ENCODE measurements at regions not wholly inside any gene's neighbourhood (a gene's known extent, or its start where the extent isn't known, plus 50 kb on each side); places are given as distances from the start of the nearest gene placed in this dataset.

DNA sequence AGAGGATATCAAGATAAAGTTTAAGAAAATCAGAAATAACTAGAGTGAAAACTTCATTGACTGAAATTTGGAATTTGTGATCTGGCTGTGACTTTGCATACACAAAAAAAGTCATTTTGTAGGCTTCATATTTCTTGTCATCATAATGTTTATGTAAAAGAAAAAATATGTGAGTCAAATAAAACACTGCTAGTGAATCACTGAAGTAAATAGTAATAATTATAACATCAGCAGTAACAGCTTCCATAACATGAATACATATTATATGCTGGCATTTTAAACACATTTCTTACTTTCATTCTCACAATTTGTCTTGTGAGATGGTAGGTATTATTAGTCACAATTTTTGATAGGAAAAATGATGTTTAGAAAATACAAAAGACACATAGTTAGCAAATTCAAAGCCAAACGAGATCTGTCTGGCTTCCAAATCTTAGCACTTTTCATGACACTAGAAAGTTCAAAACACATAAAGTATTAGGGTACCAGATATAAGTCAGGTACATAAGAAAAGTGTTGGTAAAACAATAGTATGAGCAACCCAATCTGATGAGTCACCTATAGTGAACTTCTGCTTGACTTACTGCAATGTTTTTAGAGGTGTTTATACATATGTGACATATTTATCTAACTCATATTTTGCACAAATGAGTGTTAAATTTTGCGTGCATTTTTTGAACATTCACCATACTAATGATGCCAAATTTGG lies 241.0 kb upstream of the SNX7 start (continued):
- TF ChIP-seq ZNF785 (tag by site-specific recombination; IDR thresholded peaks at IDR 0.05) (no peak), ZNF132 (tag by site-specific recombination; IDR thresholded peaks at IDR 0.05; ENCODE audit: borderline replicate concordance) (no peak)
- TF ChIP-seq, protein P1, sequence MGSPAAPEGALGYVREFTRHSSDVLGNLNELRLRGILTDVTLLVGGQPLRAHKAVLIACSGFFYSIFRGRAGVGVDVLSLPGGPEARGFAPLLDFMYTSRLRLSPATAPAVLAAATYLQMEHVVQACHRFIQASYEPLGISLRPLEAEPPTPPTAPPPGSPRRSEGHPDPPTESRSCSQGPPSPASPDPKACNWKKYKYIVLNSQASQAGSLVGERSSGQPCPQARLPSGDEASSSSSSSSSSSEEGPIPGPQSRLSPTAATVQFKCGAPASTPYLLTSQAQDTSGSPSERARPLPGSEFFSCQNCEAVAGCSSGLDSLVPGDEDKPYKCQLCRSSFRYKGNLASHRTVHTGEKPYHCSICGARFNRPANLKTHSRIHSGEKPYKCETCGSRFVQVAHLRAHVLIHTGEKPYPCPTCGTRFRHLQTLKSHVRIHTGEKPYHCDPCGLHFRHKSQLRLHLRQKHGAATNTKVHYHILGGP (tag by site-specific recombination; IDR thresholded peaks at IDR 0.05) = no peak

DNA sequence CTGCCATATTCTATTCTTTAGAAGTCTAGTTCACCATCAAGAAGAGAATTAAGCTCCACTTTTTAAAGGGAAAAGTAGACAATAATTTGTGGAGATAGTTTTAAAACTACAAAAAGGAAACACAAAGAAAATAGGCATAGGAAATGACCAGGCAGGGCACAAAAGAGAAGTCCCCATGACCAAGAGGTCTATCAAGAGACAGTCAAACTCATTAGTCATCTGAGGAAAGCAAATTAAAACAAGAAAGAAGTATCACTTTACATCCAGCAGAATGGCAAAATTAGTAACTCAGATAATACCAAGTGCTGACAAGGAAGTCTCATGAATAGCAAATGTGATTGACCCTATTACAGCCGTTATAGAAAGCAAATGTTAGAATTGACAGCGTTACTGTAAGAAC lies 243.7 kb upstream of the SNX7 start:
- Histone ChIP-seq H3K4me1 (ENCODE audit: control insufficient read depth, insufficient read depth, low read length) (no peaks in the 10 kb centered on the region), H3K9me3 (ENCODE audit: control insufficient read depth, insufficient read depth, low read depth, low read length) (no peaks in the 10 kb centered on the region), H3K36me3 (ENCODE audit: control insufficient read depth in 2 of 2, insufficient read depth in 1 of 2, low read length in 2 of 2) (no peaks in the 10 kb centered on the region), H3K4me3 (ENCODE audit: low read depth, low read length) (no peak overlapping the region), H3K27ac (ENCODE audit: extremely low read depth, low read depth, low read length) (no peak overlapping the region)
- ChIA-PET POLR2A (no interaction called here), CTCF (no interaction called here)
- TF ChIP-seq ZNF132 (tag by site-specific recombination; IDR thresholded peaks at IDR 0.05; ENCODE audit: borderline replicate concordance) (no peak), EGR2 (tag by site-specific recombination; IDR thresholded peaks at IDR 0.05; ENCODE audit: low read depth) (no peak), ZNF169 (tag by site-specific recombination; IDR thresholded peaks at IDR 0.05) (no peak), ZNF660 (tag by site-specific recombination; IDR thresholded peaks at IDR 0.05) (no peak), ZNF112 (tag by site-specific recombination; IDR thresholded peaks at IDR 0.05) (no peak), GFI1B (tag by site-specific recombination; IDR thresholded peaks at IDR 0.05) (no peak), ZNF561 (tag by site-specific recombination; IDR thresholded peaks at IDR 0.05; ENCODE audit: borderline replicate concordance) (no peak)
- TF ChIP-seq, protein P2, sequence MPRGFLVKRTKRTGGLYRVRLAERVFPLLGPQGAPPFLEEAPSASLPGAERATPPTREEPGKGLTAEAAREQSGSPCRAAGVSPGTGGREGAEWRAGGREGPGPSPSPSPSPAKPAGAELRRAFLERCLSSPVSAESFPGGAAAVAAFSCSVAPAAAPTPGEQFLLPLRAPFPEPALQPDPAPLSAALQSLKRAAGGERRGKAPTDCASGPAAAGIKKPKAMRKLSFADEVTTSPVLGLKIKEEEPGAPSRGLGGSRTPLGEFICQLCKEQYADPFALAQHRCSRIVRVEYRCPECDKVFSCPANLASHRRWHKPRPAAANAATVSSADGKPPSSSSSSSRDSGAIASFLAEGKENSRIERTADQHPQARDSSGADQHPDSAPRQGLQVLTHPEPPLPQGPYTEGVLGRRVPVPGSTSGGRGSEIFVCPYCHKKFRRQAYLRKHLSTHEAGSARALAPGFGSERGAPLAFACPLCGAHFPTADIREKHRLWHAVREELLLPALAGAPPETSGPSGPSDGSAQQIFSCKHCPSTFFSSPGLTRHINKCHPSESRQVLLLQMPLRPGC (tag by site-specific recombination; IDR thresholded peaks at IDR 0.05) = no peak
- TF ChIP-seq, protein P3, sequence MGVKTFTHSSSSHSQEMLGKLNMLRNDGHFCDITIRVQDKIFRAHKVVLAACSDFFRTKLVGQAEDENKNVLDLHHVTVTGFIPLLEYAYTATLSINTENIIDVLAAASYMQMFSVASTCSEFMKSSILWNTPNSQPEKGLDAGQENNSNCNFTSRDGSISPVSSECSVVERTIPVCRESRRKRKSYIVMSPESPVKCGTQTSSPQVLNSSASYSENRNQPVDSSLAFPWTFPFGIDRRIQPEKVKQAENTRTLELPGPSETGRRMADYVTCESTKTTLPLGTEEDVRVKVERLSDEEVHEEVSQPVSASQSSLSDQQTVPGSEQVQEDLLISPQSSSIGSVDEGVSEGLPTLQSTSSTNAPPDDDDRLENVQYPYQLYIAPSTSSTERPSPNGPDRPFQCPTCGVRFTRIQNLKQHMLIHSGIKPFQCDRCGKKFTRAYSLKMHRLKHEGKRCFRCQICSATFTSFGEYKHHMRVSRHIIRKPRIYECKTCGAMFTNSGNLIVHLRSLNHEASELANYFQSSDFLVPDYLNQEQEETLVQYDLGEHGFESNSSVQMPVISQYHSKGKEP (tag by site-specific recombination; IDR thresholded peaks at IDR 0.05) = no peak

DNA sequence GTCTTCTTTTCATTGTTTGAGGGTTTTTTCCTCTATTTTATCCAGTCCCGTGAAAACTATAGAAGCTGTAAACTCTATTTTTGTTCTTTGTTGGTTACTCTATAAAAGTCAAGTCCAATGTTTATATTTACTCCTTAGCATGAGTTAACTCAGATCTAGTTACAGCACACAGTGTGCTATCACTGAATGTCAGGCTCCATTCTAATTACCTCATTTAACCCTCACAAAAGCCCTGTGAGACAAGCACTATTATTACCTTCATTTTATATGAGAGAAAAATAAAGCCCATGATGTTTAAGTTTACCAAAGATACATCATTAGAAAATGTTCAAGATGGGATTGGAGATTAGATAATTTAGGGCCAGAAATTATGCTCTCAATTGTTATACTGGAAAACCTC lies 251.4 kb upstream of the SNX7 start:
- POLR2A ChIA-PET = interaction anchor here (0.7 kb wide), 1 partner anchor 16 kb away, joined by 4 read pairs; no protein-coding TSS in a partner anchor
- TF ChIP-seq ZNF585B (tag by site-specific recombination; IDR thresholded peaks at IDR 0.05) = no peak
- TF ChIP-seq ZNF548 (tag by site-specific recombination; IDR thresholded peaks at IDR 0.05) = no peak
- no peak for TF ChIP-seq ZNF221 (tag by site-specific recombination; IDR thresholded peaks at IDR 0.05; ENCODE audit: borderline replicate concordance)
- no peak for TF ChIP-seq ZNF274 (IDR thresholded peaks at IDR 0.05; ENCODE audit: low read length)
- TF ChIP-seq ZNF274 (tag by site-specific recombination; IDR thresholded peaks at IDR 0.05; ENCODE audit: borderline replicate concordance) = no peak
- TF ChIP-seq, protein P4, sequence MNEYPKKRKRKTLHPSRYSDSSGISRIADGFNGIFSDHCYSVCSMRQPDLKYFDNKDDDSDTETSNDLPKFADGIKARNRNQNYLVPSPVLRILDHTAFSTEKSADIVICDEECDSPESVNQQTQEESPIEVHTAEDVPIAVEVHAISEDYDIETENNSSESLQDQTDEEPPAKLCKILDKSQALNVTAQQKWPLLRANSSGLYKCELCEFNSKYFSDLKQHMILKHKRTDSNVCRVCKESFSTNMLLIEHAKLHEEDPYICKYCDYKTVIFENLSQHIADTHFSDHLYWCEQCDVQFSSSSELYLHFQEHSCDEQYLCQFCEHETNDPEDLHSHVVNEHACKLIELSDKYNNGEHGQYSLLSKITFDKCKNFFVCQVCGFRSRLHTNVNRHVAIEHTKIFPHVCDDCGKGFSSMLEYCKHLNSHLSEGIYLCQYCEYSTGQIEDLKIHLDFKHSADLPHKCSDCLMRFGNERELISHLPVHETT (tag by site-specific recombination; IDR thresholded peaks at IDR 0.05) = no peak
- TF ChIP-seq GFI1B (tag by site-specific recombination; IDR thresholded peaks at IDR 0.05) = no peak
- TF ChIP-seq ZNF391 (tag by site-specific recombination; IDR thresholded peaks at IDR 0.05; ENCODE audit: borderline replicate concordance, low read depth) = no peak
- TF ChIP-seq ZNF776 (tag by site-specific recombination; IDR thresholded peaks at IDR 0.05; ENCODE audit: borderline replicate concordance) = no peak
- TF ChIP-seq ZSCAN30 (tag by site-specific recombination; IDR thresholded peaks at IDR 0.05) = no peak
- no peak for TF ChIP-seq ZNF768 (tag by site-specific recombination; IDR thresholded peaks at IDR 0.05)
- no peak for TF ChIP-seq ZNF302 (tag by site-specific recombination; IDR thresholded peaks at IDR 0.05; ENCODE audit: low read depth)
- no peak for TF ChIP-seq ZFP3 (tag by site-specific recombination; IDR thresholded peaks at IDR 0.05; ENCODE audit: low read depth)
- no peak for TF ChIP-seq TCF7L2 (IDR thresholded peaks at IDR 0.05; ENCODE audit: borderline replicate concordance, low read depth, low read length)
- no peak for TF ChIP-seq RBAK (tag by site-specific recombination; IDR thresholded peaks at IDR 0.05)
- no peak for TF ChIP-seq ZNF529 (tag by site-specific recombination; IDR thresholded peaks at IDR 0.05; ENCODE audit: insufficient replicate concordance)
- TF ChIP-seq KLF8 (tag by site-specific recombination; IDR thresholded peaks at IDR 0.05) = no peak
- TF ChIP-seq GLIS1 (tag by site-specific recombination; IDR thresholded peaks at IDR 0.05) = no peak
- no peak for TF ChIP-seq ZNF23 (tag by site-specific recombination; IDR thresholded peaks at IDR 0.05; ENCODE audit: borderline replicate concordance)

More for the DNA sequence above, 251.4 kb upstream of the SNX7 start:
- CTCF ChIA-PET = no interaction called here
- H3K4me1 ChIP-seq (ENCODE audit: control insufficient read depth, insufficient read depth, low read length) = peaks cover 11% of the 10 kb centered on the region
- no peaks in the 10 kb centered on the region; the same call in 1 of the 2 replicates for H3K9me3 ChIP-seq (ENCODE audit: control insufficient read depth, insufficient read depth, low read depth, low read length)
- no peaks in the 10 kb centered on the region for H3K36me3 ChIP-seq (ENCODE audit: control insufficient read depth in 2 of 2, insufficient read depth in 1 of 2, low read length in 2 of 2)
- no peak overlapping the region for H3K27ac ChIP-seq (ENCODE audit: extremely low read depth, low read depth, low read length)
- no peak overlapping the region for H3K4me3 ChIP-seq (ENCODE audit: low read depth, low read length)
